ENCODE measurements at regions not wholly inside any gene's neighbourhood (a gene's known extent, or its start where the extent isn't known, plus 50 kb on each side); places are given as distances from the start of the nearest gene placed in this dataset.
"Not testable (repeated sequence)": the region's sequence is repeated elsewhere in the genome, so short reads cannot be mapped to it uniquely, and the experiment has no call there.

DNA sequence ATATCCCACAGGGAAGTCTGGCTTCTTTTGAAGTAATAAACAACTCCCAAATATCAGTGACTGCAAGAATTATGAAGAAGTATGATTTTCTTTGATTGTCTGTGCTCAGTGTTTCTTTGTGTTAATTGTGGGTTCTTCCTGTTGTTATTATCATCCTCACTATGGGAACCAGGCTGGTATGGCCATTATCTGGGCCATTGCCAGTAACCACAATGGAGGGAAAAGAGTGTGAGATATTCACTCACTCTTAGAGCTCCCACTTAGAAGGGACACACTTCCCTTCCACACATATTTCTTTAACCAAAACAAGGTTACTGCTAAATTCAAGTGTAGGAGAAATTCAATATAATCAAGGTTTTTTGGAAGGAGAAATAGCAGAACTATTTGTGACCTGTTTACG is 503.7 kb downstream of the SLC6A15 start:
- Histone ChIP-seq H3K9me3 (replicated peaks in 1 of 3) (no peaks in the 10 kb centered on the region), H3K27ac (no peak overlapping the region), H3K27me3 (no peaks in the 10 kb centered on the region), H3K4me3 (no peak overlapping the region), H3K4me1 (replicated peaks in 1 of 2) (no peaks in the 10 kb centered on the region), H3K36me3 (replicated peaks in 1 of 2) (no peaks in the 10 kb centered on the region)
- DNase-seq = no peak
- intact Hi-C loops (cut with DNase I) = no loop called here
- WGBS, 4 donors = 91 to 100% (median 93%) methylated on average over 1 of the region's 1 CpG
- TF ChIP-seq, protein P1, sequence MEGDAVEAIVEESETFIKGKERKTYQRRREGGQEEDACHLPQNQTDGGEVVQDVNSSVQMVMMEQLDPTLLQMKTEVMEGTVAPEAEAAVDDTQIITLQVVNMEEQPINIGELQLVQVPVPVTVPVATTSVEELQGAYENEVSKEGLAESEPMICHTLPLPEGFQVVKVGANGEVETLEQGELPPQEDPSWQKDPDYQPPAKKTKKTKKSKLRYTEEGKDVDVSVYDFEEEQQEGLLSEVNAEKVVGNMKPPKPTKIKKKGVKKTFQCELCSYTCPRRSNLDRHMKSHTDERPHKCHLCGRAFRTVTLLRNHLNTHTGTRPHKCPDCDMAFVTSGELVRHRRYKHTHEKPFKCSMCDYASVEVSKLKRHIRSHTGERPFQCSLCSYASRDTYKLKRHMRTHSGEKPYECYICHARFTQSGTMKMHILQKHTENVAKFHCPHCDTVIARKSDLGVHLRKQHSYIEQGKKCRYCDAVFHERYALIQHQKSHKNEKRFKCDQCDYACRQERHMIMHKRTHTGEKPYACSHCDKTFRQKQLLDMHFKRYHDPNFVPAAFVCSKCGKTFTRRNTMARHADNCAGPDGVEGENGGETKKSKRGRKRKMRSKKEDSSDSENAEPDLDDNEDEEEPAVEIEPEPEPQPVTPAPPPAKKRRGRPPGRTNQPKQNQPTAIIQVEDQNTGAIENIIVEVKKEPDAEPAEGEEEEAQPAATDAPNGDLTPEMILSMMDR (IDR thresholded peaks at IDR 0.05) = no peak
- no peak for TF ChIP-seq POLR2A (IDR thresholded peaks at IDR 0.05)

DNA sequence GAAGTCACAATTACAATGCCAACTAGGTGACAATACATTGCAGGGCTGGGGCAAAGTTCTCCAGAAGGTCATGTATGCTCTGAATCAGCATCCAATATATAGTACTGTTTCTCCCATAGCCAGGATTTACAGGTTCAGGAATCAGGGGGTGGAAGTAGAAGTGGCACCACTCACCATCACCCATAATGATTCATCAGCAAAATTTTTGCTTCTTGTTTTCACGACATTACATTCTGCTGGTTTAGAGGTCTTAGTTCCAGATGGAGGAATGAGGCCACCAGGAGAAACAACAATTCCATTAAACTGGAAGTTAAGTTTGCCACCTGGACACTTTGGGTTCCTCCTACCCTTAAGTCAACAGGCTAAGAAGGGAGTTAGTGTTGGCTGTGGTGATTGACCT is 505.9 kb downstream of the SLC6A15 start:
- H3K4me1 ChIP-seq (replicated peaks in 1 of 2); H3K27ac ChIP-seq; H3K9me3 ChIP-seq (replicated peaks in 1 of 3); intact Hi-C loops (cut with DNase I); H3K27me3 ChIP-seq; DNase-seq; H3K4me3 ChIP-seq; H3K36me3 ChIP-seq (replicated peaks in 1 of 2): not testable (repeated sequence)
- WGBS, 4 donors = 81 to 100% (median 88%) methylated on average over 1 of the region's 1 CpG

DNA sequence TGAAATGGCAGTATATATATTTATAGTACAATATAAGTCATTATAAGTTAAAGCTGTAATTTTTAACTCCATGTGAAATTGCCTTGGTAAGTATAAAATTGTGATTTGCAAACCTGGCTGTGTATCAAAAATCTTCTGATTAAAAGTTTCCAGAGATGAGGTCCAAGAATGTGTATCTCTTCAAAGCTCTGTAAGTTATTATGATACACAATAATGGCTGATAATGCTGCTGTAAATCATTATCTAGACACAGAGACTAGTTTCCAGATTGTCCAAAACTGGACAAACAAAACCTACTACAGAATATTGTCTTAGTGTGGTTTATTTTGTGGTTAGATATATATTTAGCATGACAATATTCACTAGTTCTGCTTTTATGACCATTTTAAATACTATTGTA is 514.8 kb downstream of the SLC6A15 start:
- Histone ChIP-seq H3K9me3 (replicated peaks in 1 of 3) (peaks cover 0 to 6% (median 0%) of the 10 kb centered on the region in 3 donors), H3K4me1 (replicated peaks in 1 of 2) (no peaks in the 10 kb centered on the region), H3K27ac (no peak overlapping the region), H3K36me3 (replicated peaks in 1 of 2) (no peaks in the 10 kb centered on the region), H3K4me3 (no peak overlapping the region), H3K27me3 (no peaks in the 10 kb centered on the region)
- DNase-seq = no peak
- intact Hi-C loops (cut with DNase I) = no loop called here
- no peak for TF ChIP-seq POLR2A (IDR thresholded peaks at IDR 0.05)
- TF ChIP-seq, protein P1 (IDR thresholded peaks at IDR 0.05) = no peak

DNA sequence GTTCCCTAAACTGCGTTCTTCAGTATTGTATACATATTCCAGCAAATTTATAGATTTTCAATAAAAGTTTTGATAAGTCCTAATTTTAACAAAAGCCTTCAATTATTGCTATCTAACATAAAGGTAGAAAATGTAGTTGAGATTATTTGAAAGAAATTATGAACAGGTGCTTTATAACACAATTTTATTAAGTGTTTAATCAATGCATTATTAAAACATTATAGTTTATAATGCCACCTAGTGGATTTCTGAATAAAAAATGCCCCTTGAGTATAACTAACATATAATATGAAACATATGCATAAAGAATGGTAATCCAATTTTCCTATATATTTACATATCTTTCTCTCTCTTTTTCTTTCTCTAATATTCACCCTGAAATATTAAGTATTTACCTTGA is 515.3 kb downstream of the SLC6A15 start:
- WGBS, 4 donors = 88 to 94% (median 89%) methylated on average over 1 of the region's 1 CpG
- no peak overlapping the region for H3K27ac ChIP-seq
- TF ChIP-seq, protein P1 (IDR thresholded peaks at IDR 0.05) = peak in 3 of 6 experiments; percentile 24 to 39 (median 37)
- TF ChIP-seq POLR2A (IDR thresholded peaks at IDR 0.05) = no peak
- intact Hi-C loops (cut with DNase I) = no loop called here
- no peaks in the 10 kb centered on the region for H3K36me3 ChIP-seq (replicated peaks in 1 of 2)
- H3K9me3 ChIP-seq (replicated peaks in 1 of 3) = peaks cover 0 to 6% (median 0%) of the 10 kb centered on the region in 3 donors
- H3K27me3 ChIP-seq = no peaks in the 10 kb centered on the region
- no peak for DNase-seq
- no peaks in the 10 kb centered on the region for H3K4me1 ChIP-seq (replicated peaks in 1 of 2)
- no peak overlapping the region for H3K4me3 ChIP-seq

DNA sequence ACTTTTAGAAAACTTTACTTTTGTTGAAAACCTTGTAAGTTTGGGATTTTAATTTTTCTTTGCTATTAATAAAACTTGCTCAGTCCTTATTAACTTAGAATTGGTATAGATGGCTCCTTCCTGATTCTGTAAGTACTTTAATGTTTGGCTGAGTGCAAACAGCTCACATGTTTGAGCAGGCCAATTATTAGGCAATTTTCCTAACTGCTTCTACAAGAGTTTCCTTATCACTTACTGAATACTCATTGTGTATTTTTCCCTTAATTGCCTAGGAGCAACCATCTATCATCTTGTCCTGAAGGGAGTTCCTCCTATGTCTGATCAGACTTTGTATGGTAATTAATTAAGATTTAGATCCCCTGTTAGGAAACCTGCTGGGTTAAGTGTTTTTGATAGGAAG is 521.4 kb downstream of the SLC6A15 start:
- H3K4me1 ChIP-seq (replicated peaks in 1 of 2); H3K4me3 ChIP-seq; intact Hi-C loops (cut with DNase I); H3K27ac ChIP-seq; DNase-seq; H3K9me3 ChIP-seq (replicated peaks in 1 of 3); H3K27me3 ChIP-seq; H3K36me3 ChIP-seq (replicated peaks in 1 of 2): not testable (repeated sequence)

Measured in adrenal gland (tissue), 9 donors.